ENCODE measurements at regions not wholly inside any gene's neighbourhood (a gene's known extent, or its start where the extent isn't known, plus 50 kb on each side); places are given as distances from the start of the nearest gene placed in this dataset.

GRCh38 chr2:129369437-129369836 lies 610.0 kb upstream of the RAB6C start:
- POLR2A ChIA-PET, result no interaction called here
- CTCF ChIA-PET, result no interaction called here
- no peaks in the 10 kb centered on the region for H3K9me3 Mint-ChIP-seq
- no peak overlapping the region for H3K4me3 Mint-ChIP-seq
- intact Hi-C loops (cut with micrococcal nuclease), result no loop called here
- DNase-seq, result no peak
- no peaks in the 10 kb centered on the region for H3K27me3 Mint-ChIP-seq
- H3K36me3 Mint-ChIP-seq, result no peaks in the 10 kb centered on the region
- no peaks in the 10 kb centered on the region for H3K4me1 Mint-ChIP-seq (ENCODE audit: low read depth)
- no peak overlapping the region for H3K27ac Mint-ChIP-seq

- CTCF ChIA-PET, result no interaction called here
- DNase-seq, result no peak
- no peak overlapping the region for H3K27ac Mint-ChIP-seq
- no peaks in the 10 kb centered on the region for H3K9me3 Mint-ChIP-seq
- intact Hi-C loops (cut with micrococcal nuclease), result no loop called here
- H3K36me3 Mint-ChIP-seq, result no peaks in the 10 kb centered on the region
- H3K4me1 Mint-ChIP-seq (ENCODE audit: low read depth), result no peaks in the 10 kb centered on the region
- POLR2A ChIA-PET, result no interaction called here
- no peak overlapping the region for H3K4me3 Mint-ChIP-seq
- no peaks in the 10 kb centered on the region for H3K27me3 Mint-ChIP-seq
These were observed 605.0 kb upstream of the RAB6C start for GRCh38 chr2:129374452-129374851.

- intact Hi-C loops (cut with micrococcal nuclease), result no loop called here
- no peak overlapping the region for H3K27ac Mint-ChIP-seq
- H3K4me1 Mint-ChIP-seq (ENCODE audit: low read depth), result no peaks in the 10 kb centered on the region
- ChIA-PET CTCF (no interaction called here), POLR2A (no interaction called here)
- H3K4me3 Mint-ChIP-seq, result no peak overlapping the region
- no peaks in the 10 kb centered on the region for H3K27me3 Mint-ChIP-seq
- no peak for DNase-seq
- no peaks in the 10 kb centered on the region for H3K36me3 Mint-ChIP-seq
- H3K9me3 Mint-ChIP-seq, result peaks cover 3% of the 10 kb centered on the region
These were observed 603.6 kb upstream of the RAB6C start for GRCh38 chr2:129375632-129376425.

- Mint-ChIP-seq H3K4me1 (ENCODE audit: low read depth) (no peaks in the 10 kb centered on the region), H3K27me3 (no peaks in the 10 kb centered on the region), H3K36me3 (no peaks in the 10 kb centered on the region), H3K27ac (no peak overlapping the region), H3K4me3 (no peak overlapping the region), H3K9me3 (peaks cover 8% of the 10 kb centered on the region)
- ChIA-PET CTCF (no interaction called here), POLR2A (no interaction called here)
- intact Hi-C loops (cut with micrococcal nuclease), result no loop called here
- no peak for DNase-seq
These were observed 602.9 kb upstream of the RAB6C start for GRCh38 chr2:129376426-129377077.

GRCh38 chr2:129377078-129377469 lies 602.4 kb upstream of the RAB6C start:
- H3K9me3 Mint-ChIP-seq, result peaks cover 10% of the 10 kb centered on the region
- ChIA-PET CTCF (interaction anchor here (0.9 kb wide), 1 partner anchor 641 kb away, joined by 4 read pairs; no protein-coding TSS in a partner anchor), POLR2A (no interaction called here)
- no peak overlapping the region for H3K27ac Mint-ChIP-seq
- H3K4me1 Mint-ChIP-seq (ENCODE audit: low read depth), result no peaks in the 10 kb centered on the region
- no peak overlapping the region for H3K4me3 Mint-ChIP-seq
- DNase-seq, result no peak
- no peaks in the 10 kb centered on the region for H3K36me3 Mint-ChIP-seq
- H3K27me3 Mint-ChIP-seq, result no peaks in the 10 kb centered on the region
- intact Hi-C loops (cut with micrococcal nuclease), result no loop called here

GRCh38 chr2:129378186-129378585 lies 601.3 kb upstream of the RAB6C start:
- no peaks in the 10 kb centered on the region for H3K36me3 Mint-ChIP-seq
- POLR2A ChIA-PET, result no interaction called here
- CTCF ChIA-PET, result interaction anchor here (0.9 kb wide), 1 partner anchor 642 kb away, joined by 4 read pairs; no protein-coding TSS in a partner anchor
- intact Hi-C loops (cut with micrococcal nuclease), result no loop called here
- peaks cover 16% of the 10 kb centered on the region for H3K9me3 Mint-ChIP-seq
- no peaks in the 10 kb centered on the region for H3K4me1 Mint-ChIP-seq (ENCODE audit: low read depth)
- H3K27ac Mint-ChIP-seq, result no peak overlapping the region
- H3K4me3 Mint-ChIP-seq, result no peak overlapping the region
- no peaks in the 10 kb centered on the region for H3K27me3 Mint-ChIP-seq
- no peak for DNase-seq

GRCh38 chr2:129379411-129379810 lies 600.1 kb upstream of the RAB6C start:
- DNase-seq, result no peak
- Mint-ChIP-seq H3K27ac (no peak overlapping the region), H3K36me3 (no peaks in the 10 kb centered on the region), H3K9me3 (peaks cover 19% of the 10 kb centered on the region), H3K27me3 (no peaks in the 10 kb centered on the region), H3K4me1 (ENCODE audit: low read depth) (no peaks in the 10 kb centered on the region), H3K4me3 (no peak overlapping the region)
- ChIA-PET CTCF (no interaction called here), POLR2A (no interaction called here)
- intact Hi-C loops (cut with micrococcal nuclease), result no loop called here

- Mint-ChIP-seq H3K27ac (no peak overlapping the region), H3K36me3 (no peaks in the 10 kb centered on the region), H3K27me3 (no peaks in the 10 kb centered on the region), H3K4me3 (no peak overlapping the region), H3K9me3 (peaks cover 19% of the 10 kb centered on the region), H3K4me1 (ENCODE audit: low read depth) (no peaks in the 10 kb centered on the region)
- intact Hi-C loops (cut with micrococcal nuclease), result no loop called here
- ChIA-PET POLR2A (no interaction called here), CTCF (no interaction called here)
- no peak for DNase-seq
These were observed 597.7 kb upstream of the RAB6C start for GRCh38 chr2:129381789-129382188.

- DNase-seq, result no peak
- ChIA-PET CTCF (no interaction called here), POLR2A (no interaction called here)
- intact Hi-C loops (cut with micrococcal nuclease), result no loop called here
- no peaks in the 10 kb centered on the region for H3K36me3 Mint-ChIP-seq
- H3K4me3 Mint-ChIP-seq, result no peak overlapping the region
- H3K4me1 Mint-ChIP-seq (ENCODE audit: low read depth), result no peaks in the 10 kb centered on the region
- no peak overlapping the region for H3K27ac Mint-ChIP-seq
- no peaks in the 10 kb centered on the region for H3K27me3 Mint-ChIP-seq
- no peaks in the 10 kb centered on the region for H3K9me3 Mint-ChIP-seq
These were observed 590.6 kb upstream of the RAB6C start for GRCh38 chr2:129388870-129389269.

- POLR2A ChIA-PET, result no interaction called here
- H3K36me3 Mint-ChIP-seq, result no peaks in the 10 kb centered on the region
- no peak for DNase-seq
- no peaks in the 10 kb centered on the region for H3K27me3 Mint-ChIP-seq
- no peaks in the 10 kb centered on the region for H3K9me3 Mint-ChIP-seq
- H3K4me1 Mint-ChIP-seq (ENCODE audit: low read depth), result no peaks in the 10 kb centered on the region
- intact Hi-C loops (cut with micrococcal nuclease), result no loop called here
- H3K27ac Mint-ChIP-seq, result no peak overlapping the region
- CTCF ChIA-PET, result no interaction called here
- H3K4me3 Mint-ChIP-seq, result no peak overlapping the region
These were observed 585.6 kb upstream of the RAB6C start for GRCh38 chr2:129393816-129394215.

- H3K9me3 Mint-ChIP-seq, result no peaks in the 10 kb centered on the region
- DNase-seq, result no peak
- H3K27me3 Mint-ChIP-seq, result no peaks in the 10 kb centered on the region
- CTCF ChIA-PET, result interaction anchor here (0.5 kb wide), 1 partner anchor 109 kb away, joined by 3 read pairs; no protein-coding TSS in a partner anchor
- H3K4me3 Mint-ChIP-seq, result no peak overlapping the region
- H3K4me1 Mint-ChIP-seq (ENCODE audit: low read depth), result no peaks in the 10 kb centered on the region
- H3K36me3 Mint-ChIP-seq, result no peaks in the 10 kb centered on the region
- no peak overlapping the region for H3K27ac Mint-ChIP-seq
- POLR2A ChIA-PET, result no interaction called here
- intact Hi-C loops (cut with micrococcal nuclease), result no loop called here
These were observed 582.4 kb upstream of the RAB6C start for GRCh38 chr2:129396980-129397599.

GRCh38 chr2:129400826-129401225 lies 578.6 kb upstream of the RAB6C start:
- H3K4me1 Mint-ChIP-seq (ENCODE audit: low read depth), result no peaks in the 10 kb centered on the region
- CTCF ChIA-PET, result no interaction called here
- H3K27me3 Mint-ChIP-seq, result no peaks in the 10 kb centered on the region
- POLR2A ChIA-PET, result no interaction called here
- H3K36me3 Mint-ChIP-seq, result no peaks in the 10 kb centered on the region
- no peak overlapping the region for H3K27ac Mint-ChIP-seq
- H3K9me3 Mint-ChIP-seq, result no peaks in the 10 kb centered on the region
- intact Hi-C loops (cut with micrococcal nuclease), result no loop called here
- H3K4me3 Mint-ChIP-seq, result no peak overlapping the region
- no peak for DNase-seq

- H3K27me3 Mint-ChIP-seq, result no peaks in the 10 kb centered on the region
These were observed 577.4 kb upstream of the RAB6C start for GRCh38 chr2:129402076-129402475.

More at GRCh38 chr2:129402076-129402475, 577.4 kb upstream of the RAB6C start:
- H3K9me3 Mint-ChIP-seq, result no peaks in the 10 kb centered on the region
- no peaks in the 10 kb centered on the region for H3K4me1 Mint-ChIP-seq (ENCODE audit: low read depth)
- DNase-seq, result no peak
- no peaks in the 10 kb centered on the region for H3K36me3 Mint-ChIP-seq
- H3K4me3 Mint-ChIP-seq, result no peak overlapping the region
- intact Hi-C loops (cut with micrococcal nuclease), result no loop called here
- ChIA-PET CTCF (no interaction called here), POLR2A (no interaction called here)
- H3K27ac Mint-ChIP-seq, result no peak overlapping the region

Data from activated CD4-positive, alpha-beta memory T cell treated with anti-CD3 and anti-CD28 coated beads for 36 hours (primary cell).